Right renal pelvis (tissue), 4 donors: ENCODE measurements at regions not wholly inside any gene's neighbourhood (a gene's known extent, or its start where the extent isn't known, plus 50 kb on each side); places are given as distances from the start of the nearest gene placed in this dataset.
"Not testable (repeated sequence)": the region's sequence is repeated elsewhere in the genome, so short reads cannot be mapped to it uniquely, and the experiment has no call there.

Experiments
- DNase-seq, 4 donors: peaks; one replicate each; pipeline ENCODE4 v3.0.0-alpha.2; 2013; ENCODE audit warnings: low read depth in 4 of 4, low spot score in 3 of 4, missing footprints in 1 of 4

DNA sequence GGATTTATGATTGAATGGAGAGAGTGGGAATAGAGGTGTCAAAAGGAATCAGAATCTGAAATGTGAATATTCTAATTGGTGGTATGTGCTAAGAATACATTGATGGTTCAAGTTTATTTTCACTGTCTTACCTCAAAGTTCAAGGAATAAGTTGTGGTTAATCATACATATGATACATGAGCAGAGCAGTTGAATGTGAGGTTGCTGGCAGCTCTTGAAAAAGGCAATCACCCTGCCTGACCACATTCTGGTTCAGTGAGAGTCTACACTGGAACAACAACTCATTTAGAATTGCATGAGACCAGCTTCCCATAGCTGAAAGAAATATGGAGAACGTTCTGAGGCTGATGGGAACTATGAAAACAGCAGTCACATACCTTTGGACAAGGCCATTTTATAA is 68.3 kb upstream of the ARHGAP29 start:
- no peak for DNase-seq

DNA sequence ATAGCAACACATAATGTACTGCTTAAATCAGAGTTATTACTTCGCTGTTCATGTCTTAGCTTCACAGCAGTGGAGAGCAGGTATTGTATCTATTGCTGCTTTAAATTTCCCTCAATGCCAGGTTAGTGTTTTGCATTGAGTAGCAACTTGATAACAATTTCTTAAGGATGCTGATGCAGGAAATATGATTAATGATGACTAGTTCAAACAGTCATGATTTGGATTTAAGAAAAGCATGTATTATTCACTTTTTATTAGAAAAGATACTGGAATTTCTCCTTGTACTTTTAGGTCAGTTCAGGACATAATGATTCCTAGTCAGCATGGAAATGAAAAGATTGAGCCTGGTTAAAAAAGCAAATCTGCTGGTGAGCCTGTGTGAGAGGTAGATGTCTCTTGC is 67.2 kb upstream of the ARHGAP29 start:
- no peak for DNase-seq

DNA sequence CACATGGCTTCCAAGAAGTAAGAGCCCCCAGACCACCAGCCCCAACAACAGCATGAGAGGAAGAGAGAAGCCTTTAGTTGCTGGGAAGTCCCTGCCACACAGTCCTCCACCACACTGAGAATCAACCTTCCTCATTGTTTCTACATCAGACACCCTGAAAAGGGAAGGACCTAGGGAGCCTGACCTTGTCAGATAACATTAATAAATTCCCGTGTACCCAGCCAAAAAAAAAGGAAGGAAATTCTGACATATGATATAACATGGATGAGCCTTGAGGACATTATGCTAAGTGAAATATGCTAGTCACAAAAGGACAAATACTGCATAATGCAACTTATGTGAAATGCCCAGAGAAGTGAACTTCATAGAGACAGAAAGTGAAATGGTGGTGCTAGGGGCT is 65.6 kb upstream of the ARHGAP29 start:
- no peak for DNase-seq

DNA sequence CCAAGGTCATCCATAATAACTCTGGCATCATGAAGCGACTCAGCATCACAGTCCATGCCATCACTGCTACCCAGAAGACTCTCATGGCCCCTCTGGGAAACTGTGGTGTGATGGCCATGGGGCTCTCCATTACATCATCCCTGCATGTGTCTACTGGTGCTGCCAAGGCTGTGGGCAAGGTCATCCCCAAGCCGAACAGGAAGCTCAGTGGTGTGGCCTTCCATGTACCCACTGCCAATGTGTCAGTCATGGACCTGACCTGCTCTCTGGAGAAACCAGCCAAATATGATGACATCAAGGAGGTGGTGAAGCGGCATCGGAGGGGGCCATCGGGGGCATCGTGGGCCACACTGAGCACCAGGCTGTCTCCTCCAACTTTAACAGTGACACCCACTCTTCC is 65.1 kb upstream of the ARHGAP29 start:
- no peak for DNase-seq

DNA sequence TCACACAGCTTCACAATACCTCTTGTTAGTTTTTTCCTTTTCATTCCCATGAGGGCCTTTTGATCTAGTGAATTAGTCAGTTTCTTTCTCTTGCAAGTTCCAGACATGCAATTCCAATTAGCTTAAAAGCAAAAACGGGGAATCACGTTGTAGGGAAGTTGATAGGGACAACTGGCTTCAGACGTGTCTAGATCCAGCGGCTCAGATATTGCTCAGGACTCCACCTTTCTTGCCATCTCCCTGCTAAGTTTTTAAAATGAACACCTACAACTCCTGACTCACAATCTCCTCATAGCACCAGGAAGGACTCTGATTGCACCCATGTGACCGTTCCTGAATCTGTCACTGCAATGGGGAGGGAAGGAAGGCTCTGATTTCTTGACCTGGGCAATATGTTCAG is 63.8 kb upstream of the ARHGAP29 start:
- DNase-seq = no peak

DNA sequence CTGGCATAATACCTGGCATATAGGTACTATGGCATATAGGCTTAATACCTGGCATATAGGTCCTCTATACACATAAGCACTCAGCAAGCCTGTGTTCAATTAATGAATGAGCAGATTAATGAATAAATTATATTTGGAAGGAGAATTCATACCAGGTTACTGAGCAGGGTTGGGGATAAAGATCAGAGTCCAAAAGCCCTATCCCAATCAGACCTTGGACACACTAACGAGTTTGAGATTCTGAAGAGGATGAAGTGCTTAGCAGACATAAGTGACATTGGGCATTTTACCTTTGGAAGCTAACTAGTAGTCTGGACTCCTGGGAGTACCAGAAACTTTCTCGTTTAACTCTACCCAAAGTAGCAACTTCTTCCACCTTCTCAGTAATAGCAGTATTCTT is 63.3 kb upstream of the ARHGAP29 start:
- DNase-seq = no peak

DNA sequence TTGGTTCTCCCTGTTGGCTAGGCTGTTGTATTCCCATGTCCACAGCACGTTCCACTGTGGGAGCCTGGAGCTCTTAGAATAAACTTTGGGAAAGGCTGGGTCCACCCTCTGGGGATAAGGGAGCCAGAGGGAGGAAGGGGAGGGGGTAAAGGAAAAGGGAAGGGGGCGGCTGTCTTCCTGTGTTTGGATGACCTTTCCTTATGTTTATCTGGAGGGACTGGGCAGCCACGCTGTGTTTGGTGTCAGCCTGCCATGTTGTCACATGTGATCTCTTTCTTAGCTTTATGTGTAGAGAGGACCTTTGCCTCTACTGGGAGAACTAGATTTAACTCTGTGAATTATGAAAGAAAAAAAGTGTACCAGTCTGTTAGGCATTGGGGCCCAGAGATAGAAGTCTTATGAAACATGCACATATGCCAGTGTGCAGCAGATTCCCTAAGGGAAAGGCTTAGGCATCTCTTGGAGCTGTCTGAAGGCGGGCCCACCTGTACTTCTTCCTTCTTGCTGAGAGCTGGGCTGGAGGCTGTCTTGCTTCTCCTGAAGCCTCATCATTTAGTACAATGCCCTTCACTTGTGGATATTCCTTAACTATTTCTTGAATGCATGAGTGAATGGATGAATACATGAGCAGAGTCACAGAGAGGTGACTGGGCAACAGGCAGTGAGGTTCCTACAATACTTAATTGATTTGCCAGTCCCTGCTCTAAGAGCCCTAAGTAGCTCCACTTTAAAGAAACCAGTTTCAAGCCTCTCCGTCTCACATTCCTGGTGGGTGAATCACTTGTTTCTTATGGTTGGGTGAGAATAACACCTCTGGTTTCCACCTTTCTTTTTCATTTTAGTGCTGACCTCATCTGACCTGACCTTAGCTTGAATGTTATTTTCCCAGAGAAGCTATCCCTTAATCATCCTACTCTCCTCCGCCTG is 62.5 kb upstream of the ARHGAP29 start:
- no peak for DNase-seq

DNA sequence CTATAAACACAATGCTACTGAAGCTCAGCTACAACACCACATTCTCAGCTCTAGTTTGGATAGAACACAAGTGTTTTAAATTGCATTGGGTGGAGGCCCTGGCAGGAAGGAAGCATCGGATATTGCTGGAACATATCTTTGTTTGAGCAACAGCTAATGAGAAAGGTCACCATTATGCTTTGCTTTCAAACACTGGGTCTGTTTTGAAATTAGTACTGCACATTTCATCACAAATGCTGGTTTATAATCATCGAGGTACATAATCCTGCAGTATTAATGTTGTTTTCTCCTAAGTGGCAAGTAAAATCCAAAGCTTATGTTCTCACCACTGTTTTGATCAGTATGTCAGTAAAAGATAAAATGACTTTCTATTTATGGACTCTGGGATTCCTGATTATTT is 61.5 kb upstream of the ARHGAP29 start:
- no peak for DNase-seq

DNA sequence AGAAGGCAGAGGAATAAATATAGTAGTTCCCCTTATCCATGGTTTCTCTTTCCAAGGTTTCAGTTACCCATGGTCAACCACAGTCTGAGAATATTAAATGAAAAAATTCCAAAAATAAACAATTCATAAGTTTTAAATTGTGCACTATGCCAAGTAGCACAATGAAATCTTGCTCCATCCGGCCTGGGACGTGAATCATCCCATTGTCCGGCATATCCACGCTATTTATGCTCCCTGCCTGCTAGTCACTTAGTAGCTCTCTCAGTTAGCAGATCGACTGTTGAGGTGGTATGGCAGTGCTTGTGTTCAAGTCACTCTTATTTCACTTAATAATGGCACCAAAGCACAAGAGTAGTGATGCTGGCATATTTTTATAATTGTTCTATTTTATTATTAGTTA is 58.6 kb upstream of the ARHGAP29 start:
- no peak for DNase-seq

DNA sequence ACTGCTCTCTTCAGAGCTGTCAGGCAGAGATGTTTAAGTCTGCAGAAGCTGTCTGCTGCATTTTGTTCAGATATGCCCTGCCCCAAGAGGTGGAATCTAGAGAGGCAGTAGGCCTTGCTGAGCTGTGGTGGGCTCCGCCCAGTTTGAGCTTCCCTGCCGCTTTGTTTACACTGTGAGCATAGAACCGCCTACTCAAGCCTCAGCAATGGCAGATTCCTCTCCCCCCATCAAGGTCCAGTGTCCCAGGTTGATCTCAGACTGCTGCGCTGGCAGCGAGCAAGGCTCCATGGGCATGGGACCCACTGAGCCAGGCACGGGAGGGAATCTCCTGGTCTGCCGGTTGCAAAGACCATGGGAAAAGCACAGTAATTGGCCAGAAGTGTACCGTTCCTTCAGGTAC is 55.6 kb upstream of the ARHGAP29 start:
- not testable (repeated sequence) for DNase-seq

DNA sequence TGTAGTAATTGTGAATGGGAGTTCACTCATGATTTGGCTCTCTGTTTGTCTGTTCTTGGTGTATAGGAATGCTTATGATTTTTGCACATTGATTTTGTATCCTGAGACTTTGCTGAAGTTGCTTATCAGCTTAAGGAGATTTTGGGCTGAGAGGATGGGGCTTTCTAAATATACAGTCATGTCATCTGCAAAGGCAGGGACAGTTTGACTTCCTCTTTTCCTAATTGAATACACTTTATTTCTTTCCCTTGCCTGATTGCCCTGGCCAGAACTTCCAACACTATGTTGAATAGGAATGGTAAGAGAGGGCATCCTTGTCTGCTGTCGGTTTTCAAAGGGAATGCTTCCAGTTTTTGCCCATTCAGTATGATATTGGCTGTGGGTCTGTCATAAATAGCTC is 51.9 kb upstream of the ARHGAP29 start:
- not testable (repeated sequence) for DNase-seq
